NB4 (cell line): ENCODE measurements at regions not wholly inside any gene's neighbourhood (a gene's known extent, or its start where the extent isn't known, plus 50 kb on each side); places are given as distances from the start of the nearest gene placed in this dataset.

Experiments used
- DNase-seq: peaks from one replicate; pipeline ENCODE4 v3.0.0; 2010; ENCODE audit warnings: low read depth
- H3K4me3 ChIP-seq: one replicate; pipeline ENCODE4 v1.5.1; 2011; ENCODE audit warnings: mild to moderate bottlenecking, low read depth, low read length, moderate library complexity
- CTCF ChIP-seq: IDR thresholded peaks from one replicate; pipeline ENCODE4 v1.5.1; 2012; ENCODE audit warnings: low read depth, low read length
- MYC ChIP-seq: IDR thresholded peaks from 2 replicates; pipeline ENCODE4 v1.6.1; 2011; ENCODE audit warnings: low read depth, low read length
- POLR2A ChIP-seq: IDR thresholded peaks from 2 replicates; pipeline ENCODE4 v1.6.1; 2011; ENCODE audit warnings: mild to moderate bottlenecking; ENCODE audit not compliant: insufficient read length; ENCODE audit errors: extremely low read depth
- TF ChIP-seq, protein P1 (sequence below): IDR thresholded peaks from 2 replicates; pipeline ENCODE4 v1.6.1; 2011; ENCODE audit warnings: low read depth, low read length

DNA sequence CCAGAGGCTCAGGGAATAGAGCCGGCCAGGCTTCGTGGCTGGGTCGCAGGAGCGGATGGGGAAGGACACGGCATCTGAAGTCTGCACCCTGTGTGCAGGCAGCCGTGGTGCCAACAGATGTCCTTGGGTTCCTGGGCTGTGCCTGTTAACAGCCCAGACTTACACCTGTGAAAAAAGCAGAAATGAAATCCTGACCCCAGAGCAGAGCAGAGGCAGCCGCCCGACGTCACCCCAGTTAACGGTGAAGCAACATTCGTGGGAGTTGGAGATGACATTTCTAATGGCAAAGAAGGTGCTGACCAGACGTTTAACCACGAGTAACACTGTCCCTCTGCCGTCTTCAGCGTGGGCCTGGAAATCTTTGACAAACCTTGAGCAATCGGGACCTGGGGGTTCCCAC lies 200.3 kb upstream of the DIO3 start:
- TF ChIP-seq MYC: no peak
- TF ChIP-seq POLR2A: no peak
- TF ChIP-seq, protein P1, sequence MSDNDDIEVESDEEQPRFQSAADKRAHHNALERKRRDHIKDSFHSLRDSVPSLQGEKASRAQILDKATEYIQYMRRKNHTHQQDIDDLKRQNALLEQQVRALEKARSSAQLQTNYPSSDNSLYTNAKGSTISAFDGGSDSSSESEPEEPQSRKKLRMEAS: peak; percentile 2; the same call in 1 of the 2 replicates
- TF ChIP-seq CTCF: no peak
- no peak overlapping the region for H3K4me3 ChIP-seq
- peak; percentile 62 for DNase-seq

- DNase-seq: peak; percentile 10
- TF ChIP-seq CTCF (no peak), POLR2A (no peak), MYC (no peak)
- TF ChIP-seq, protein P1: no peak
- H3K4me3 ChIP-seq: no peak overlapping the region
Observed at GRCh38 chr14:101361451-101362433, 199.6 kb upstream of the DIO3 start.

DNA sequence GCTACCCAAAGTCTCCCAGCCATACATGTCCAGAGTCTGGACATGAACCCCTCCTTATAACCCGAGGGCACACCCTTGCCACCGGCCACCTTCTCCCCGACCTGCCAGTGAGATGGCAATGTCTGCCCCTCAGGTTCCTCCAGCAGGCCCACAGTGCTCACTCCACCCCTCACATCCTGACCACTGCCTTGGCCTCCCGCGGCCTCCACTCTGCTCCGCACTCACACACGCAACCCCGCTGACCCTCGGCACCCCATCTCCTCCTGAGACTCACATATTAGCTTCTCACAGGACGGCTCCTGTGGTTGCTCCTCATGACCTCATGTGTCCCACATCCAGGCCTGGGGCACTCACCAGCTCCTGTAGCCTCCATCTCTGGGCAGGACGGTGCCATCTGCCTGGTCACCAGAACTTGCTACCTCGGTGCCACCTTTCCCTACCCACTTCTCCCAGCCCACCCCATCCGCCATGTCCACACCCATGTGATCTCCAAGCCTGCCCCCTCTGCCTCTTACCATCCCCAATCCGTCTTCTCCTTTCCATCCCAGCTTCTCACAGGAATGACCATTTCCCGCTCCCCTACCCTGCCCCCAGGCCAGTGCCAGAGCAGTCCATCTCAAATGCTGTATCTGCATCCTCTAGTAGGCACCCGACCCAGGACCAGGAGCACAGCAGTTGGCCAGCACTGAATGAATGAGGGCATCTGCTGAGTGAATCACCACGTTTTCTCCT lies 198.6 kb upstream of the DIO3 start:
- TF ChIP-seq MYC: no peak
- no peak for TF ChIP-seq POLR2A
- TF ChIP-seq, protein P1: no peak
- TF ChIP-seq CTCF: no peak
- H3K4me3 ChIP-seq: no peak overlapping the region
- no peak for DNase-seq

DNA sequence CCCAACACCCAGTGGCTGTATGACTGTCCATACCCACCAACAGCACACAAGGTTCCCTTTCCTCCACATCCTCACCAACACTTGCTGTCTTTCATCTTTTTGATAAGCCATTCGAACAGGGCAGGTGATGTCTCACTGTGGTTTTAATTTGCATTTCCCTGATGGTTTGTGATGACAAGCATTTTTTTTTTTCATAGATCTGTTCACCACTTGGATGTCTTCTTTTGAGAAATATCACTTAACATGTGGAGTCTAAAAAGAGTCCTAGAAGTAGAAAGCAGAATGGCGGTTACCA lies 198.1 kb upstream of the DIO3 start:
- no peak for DNase-seq
- TF ChIP-seq POLR2A (no peak), CTCF (no peak), MYC (no peak)
- TF ChIP-seq, protein P1: no peak
- H3K4me3 ChIP-seq: no peak overlapping the region

DNA sequence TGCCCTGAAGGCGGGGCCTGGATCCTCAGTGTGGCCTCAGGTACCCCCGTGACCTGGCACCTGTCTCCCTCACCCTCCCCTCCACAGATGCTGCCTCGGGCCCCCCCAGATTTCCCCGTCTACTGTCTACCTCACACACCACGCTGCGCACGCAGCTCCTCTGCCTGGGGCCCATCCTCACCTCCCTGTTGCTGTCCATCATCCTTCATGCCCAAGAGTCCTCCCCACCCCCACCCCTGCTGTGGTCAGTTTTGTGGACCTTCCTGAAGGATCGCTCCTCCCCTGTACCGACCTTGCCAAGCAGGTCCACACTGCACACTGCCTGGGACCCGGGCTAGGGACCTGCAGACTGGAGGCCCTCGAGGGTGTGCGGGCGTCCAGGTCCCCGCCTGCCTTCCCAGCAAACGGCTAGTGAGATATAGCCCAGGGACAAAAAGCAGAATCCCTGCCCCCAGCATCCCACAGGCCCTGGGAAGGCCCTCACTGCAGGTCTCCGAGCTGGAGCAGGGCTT lies 197.4 kb upstream of the DIO3 start:
- TF ChIP-seq POLR2A: no peak
- no peak for TF ChIP-seq CTCF
- TF ChIP-seq, protein P1: no peak
- no peak for TF ChIP-seq MYC
- H3K4me3 ChIP-seq: no peak overlapping the region
- no peak for DNase-seq
